Fibroblast of pulmonary artery (primary cell): ENCODE measurements at regions not wholly inside any gene's neighbourhood (a gene's known extent, or its start where the extent isn't known, plus 50 kb on each side); places are given as distances from the start of the nearest gene placed in this dataset.

Experiments used
- DNase-seq: peaks from one replicate; pipeline ENCODE4 v3.0.0-alpha.2; 2010; ENCODE audit warnings: low read depth
- H3K4me3 ChIP-seq: replicated peaks from 2 replicates; pipeline ENCODE4 v1.5.1; 2011; ENCODE audit warnings: low read depth, mild to moderate bottlenecking, control low read depth, low read length, moderate library complexity
- TF ChIP-seq, protein P1 (sequence below): IDR thresholded peaks from 2 replicates; pipeline ENCODE4 v1.5.1; 2011; ENCODE audit warnings: mild to moderate bottlenecking, control low read depth, low read length, inconsistent platforms; ENCODE audit errors: missing control alignments

- TF ChIP-seq, protein P1, sequence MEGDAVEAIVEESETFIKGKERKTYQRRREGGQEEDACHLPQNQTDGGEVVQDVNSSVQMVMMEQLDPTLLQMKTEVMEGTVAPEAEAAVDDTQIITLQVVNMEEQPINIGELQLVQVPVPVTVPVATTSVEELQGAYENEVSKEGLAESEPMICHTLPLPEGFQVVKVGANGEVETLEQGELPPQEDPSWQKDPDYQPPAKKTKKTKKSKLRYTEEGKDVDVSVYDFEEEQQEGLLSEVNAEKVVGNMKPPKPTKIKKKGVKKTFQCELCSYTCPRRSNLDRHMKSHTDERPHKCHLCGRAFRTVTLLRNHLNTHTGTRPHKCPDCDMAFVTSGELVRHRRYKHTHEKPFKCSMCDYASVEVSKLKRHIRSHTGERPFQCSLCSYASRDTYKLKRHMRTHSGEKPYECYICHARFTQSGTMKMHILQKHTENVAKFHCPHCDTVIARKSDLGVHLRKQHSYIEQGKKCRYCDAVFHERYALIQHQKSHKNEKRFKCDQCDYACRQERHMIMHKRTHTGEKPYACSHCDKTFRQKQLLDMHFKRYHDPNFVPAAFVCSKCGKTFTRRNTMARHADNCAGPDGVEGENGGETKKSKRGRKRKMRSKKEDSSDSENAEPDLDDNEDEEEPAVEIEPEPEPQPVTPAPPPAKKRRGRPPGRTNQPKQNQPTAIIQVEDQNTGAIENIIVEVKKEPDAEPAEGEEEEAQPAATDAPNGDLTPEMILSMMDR = no peak
- no peak for DNase-seq
- no peak overlapping the region for H3K4me3 ChIP-seq
Measured at GRCh38 chr6:71376830-71377229, 88.2 kb downstream of the OGFRL1 start.

- no peak for DNase-seq
- TF ChIP-seq, protein P1 = peak; percentile 10
- no peak overlapping the region for H3K4me3 ChIP-seq
Measured at GRCh38 chr6:71383476-71383875, 94.9 kb downstream of the OGFRL1 start.

GRCh38 chr6:71383901-71384489 is 95.4 kb downstream of the OGFRL1 start:
- TF ChIP-seq, protein P1 = peak; percentile 51
- H3K4me3 ChIP-seq = no peak overlapping the region
- peak; percentile 82 for DNase-seq

- no peak overlapping the region for H3K4me3 ChIP-seq
- TF ChIP-seq, protein P1 = no peak
- DNase-seq = no peak
Measured at GRCh38 chr6:71385111-71385822, 96.7 kb downstream of the OGFRL1 start.

DNA sequence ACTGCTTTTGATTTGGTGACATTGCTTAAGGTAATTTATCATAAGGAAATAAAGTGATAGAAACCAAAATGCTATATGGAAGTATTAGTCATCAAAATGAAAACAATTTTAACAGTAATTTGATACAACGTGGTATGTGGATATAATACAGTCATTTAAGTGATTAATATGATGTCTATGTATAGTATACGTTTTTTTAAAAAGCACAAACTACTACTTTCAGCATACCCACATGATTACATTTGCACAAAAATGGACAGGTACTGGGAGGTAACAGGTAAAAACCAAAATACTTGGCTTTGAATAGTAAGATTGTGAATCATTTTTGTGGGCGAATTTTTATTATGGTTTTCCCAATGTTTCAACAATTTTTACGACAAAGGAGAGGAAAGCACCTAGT is 97.6 kb downstream of the OGFRL1 start:
- TF ChIP-seq, protein P1 = no peak
- no peak overlapping the region for H3K4me3 ChIP-seq
- DNase-seq = no peak

DNA sequence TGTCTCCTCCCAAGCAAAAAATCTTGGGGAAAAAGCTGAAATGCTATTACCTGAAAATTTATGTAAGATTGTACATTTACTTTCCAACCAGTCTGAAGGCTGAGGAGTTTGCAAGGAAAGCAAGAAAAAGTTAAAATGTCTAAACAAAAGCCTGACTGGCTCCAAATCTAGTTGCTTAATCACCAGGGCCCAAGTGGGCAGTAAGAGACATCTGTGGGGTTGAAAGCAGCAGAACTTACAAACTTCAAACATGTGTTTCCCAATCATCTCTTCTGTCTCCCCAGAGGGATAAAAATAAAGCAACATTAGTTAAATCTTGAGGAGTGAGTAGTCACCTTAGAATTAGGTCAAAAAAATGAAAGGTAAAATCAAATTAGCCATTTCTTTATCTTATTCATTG is 98.6 kb downstream of the OGFRL1 start:
- H3K4me3 ChIP-seq = no peak overlapping the region
- TF ChIP-seq, protein P1 = no peak
- peak; percentile 70 for DNase-seq
